Stimulated activated naive CD8-positive, alpha-beta T cell treated with anti-CD3 and anti-CD28 coated beads, Interleukin-15, Interleukin-2, amounts not matched to agents 100 U/mL and 50 U/mL, for 24 hours (primary cell): ENCODE measurements at regions not wholly inside any gene's neighbourhood (a gene's known extent, or its start where the extent isn't known, plus 50 kb on each side); places are given as distances from the start of the nearest gene placed in this dataset.
A peak's percentile ranks its signal among the peaks of the same experiment; 100 is the strongest.
"Not testable (repeated sequence)": the region's sequence is repeated elsewhere in the genome, so short reads cannot be mapped to it uniquely, and the experiment has no call there.

ENCODE experiments used
- ATAC-seq: fragments of 150-1000 bp; cut with Tn5 transposase; one replicate; pipeline ENCODE4 v1.10.0; 2021
- DNase-seq: peaks from one replicate; pipeline ENCODE4 v3.0.0; 2021

GRCh38 chr15:28789401-28790114 lies 58.9 kb downstream of the GOLGA6L7 start:
- DNase-seq (peak; percentile 20), ATAC-seq (peak; percentile 74)

GRCh38 chr15:28788649-28789400 lies 59.6 kb downstream of the GOLGA6L7 start:
- DNase-seq, result not testable (repeated sequence)
- ATAC-seq, result peak; percentile 59

- DNase-seq, ATAC-seq: not testable (repeated sequence)
Measured at GRCh38 chr15:28788176-28788575, 60.3 kb downstream of the GOLGA6L7 start.

- no peak for DNase-seq
- ATAC-seq, result no peak
Measured at GRCh38 chr15:28786521-28786920, 61.9 kb downstream of the GOLGA6L7 start.

- not testable (repeated sequence) for DNase-seq, ATAC-seq
Measured at GRCh38 chr15:28784347-28785163, 63.9 kb downstream of the GOLGA6L7 start.

- DNase-seq (no peak), ATAC-seq (no peak)
Measured at GRCh38 chr15:28783873-28784272, 64.6 kb downstream of the GOLGA6L7 start.

GRCh38 chr15:28783466-28783865 lies 65.0 kb downstream of the GOLGA6L7 start:
- ATAC-seq, result no peak
- DNase-seq, result no peak

- not testable (repeated sequence) for DNase-seq, ATAC-seq
Measured at GRCh38 chr15:28778397-28778796, 66.2 kb upstream of the GOLGA8M start.

GRCh38 chr15:28772857-28773256 lies 60.6 kb upstream of the GOLGA8M start:
- ATAC-seq, result not testable (repeated sequence)

More at GRCh38 chr15:28772857-28773256, 60.6 kb upstream of the GOLGA8M start:
- not testable (repeated sequence) for DNase-seq
